ENCODE measurements at regions not wholly inside any gene's neighbourhood (a gene's known extent, or its start where the extent isn't known, plus 50 kb on each side); places are given as distances from the start of the nearest gene placed in this dataset.

DNA sequence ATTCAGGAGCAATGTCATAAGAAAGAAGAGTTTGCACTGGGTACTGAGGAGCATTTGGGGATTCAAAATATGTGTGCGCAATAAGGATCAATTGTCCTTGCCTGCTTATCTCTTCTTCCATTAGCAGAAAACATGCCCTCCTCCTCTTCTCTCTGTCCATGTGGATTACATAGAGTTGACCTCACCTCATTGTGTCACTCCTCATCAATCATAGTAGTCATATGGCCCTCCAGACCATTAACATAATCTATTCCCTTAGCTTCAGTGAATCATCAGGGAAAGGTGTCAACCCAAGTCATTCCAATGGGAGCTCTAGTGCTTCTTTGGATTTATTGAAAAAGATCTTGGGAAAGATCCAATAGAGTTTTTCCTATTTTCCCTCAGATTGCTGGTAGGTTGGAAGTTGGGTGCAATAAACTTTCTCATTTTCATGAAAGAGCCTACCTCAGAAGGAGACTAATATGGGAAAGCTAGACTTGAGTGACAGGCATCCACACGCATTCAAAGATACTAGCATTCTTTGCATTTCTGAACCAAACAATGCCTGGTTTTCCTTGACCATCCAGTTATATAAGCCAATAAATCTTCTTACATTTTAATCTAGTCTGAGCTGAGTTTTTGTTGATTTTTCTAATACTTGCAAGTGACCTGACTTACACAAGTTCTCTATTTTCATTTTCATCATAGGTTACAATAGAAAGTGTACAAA, 71.5 kb upstream of the FAM13C start:
- no peak for TF ChIP-seq CTCF (conservative IDR thresholded peaks at IDR 0.05)
- no peak for TF ChIP-seq ZFX (IDR thresholded peaks at IDR 0.05)

Measured in C4-2B (cell line).